ENCODE measurements at regions not wholly inside any gene's neighbourhood (a gene's known extent, or its start where the extent isn't known, plus 50 kb on each side); places are given as distances from the start of the nearest gene placed in this dataset.

DNA sequence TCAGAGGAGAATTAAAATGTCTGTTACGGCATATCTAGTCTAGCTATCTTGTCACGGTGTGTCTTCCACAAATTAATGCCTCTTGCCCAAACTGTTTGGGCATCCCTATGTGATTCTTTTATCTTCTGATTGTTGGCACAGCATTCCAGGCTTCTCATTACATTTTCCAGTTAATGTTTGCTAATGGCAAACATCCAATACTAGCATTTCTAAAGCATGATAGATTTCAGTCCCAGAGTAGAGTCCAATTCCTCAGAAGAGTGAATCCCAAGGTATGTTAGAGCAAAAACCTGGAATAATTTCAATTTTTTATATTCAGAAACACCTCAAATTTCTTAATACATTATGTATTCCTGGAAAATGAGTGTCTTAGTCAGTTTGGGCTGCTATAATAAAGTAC lies 684.5 kb upstream of the SLITRK1 start:
- no peaks in the 10 kb centered on the region for H3K36me3 ChIP-seq (ENCODE audit: control insufficient read depth, insufficient read depth, low read length)
- WGBS (ENCODE audit: insufficient coverage, insufficient read length), result no CpG with 5 or more reads among the region's 2 CpGs
- no peaks in the 10 kb centered on the region for H3K27me3 ChIP-seq (ENCODE audit: control insufficient read depth, insufficient read depth, low read length)
- no peaks in the 10 kb centered on the region for H3K9me3 ChIP-seq (ENCODE audit: control insufficient read depth, insufficient read depth, low read length)
- no peak overlapping the region for H3K27ac ChIP-seq (ENCODE audit: low read length)
- no peaks in the 10 kb centered on the region for H3K4me1 ChIP-seq (ENCODE audit: control insufficient read depth, insufficient read depth, low read length)
- DNase-seq (ENCODE audit: low read depth, low spot score), result no peak
- H3K4me3 ChIP-seq (ENCODE audit: low read length), result no peak overlapping the region

DNA sequence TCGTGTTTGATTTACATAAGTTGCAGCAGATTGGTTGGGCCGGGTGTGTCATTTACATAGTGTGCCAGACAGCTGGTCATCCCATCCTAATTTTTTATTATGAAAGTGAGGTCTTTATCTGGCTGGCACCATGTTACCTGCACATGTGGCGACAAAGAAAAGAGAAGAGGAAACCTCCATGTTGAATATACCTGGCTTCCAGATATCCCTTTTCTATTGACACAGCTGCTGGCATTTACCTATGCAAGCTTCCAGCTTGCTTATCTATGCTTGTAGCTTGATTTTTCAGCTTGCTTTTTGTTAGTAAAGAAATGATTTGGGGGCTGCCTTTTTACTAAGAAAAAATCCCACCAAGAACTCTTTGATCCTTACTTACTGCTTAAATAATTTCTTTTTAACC lies 681.3 kb upstream of the SLITRK1 start:
- no peaks in the 10 kb centered on the region for H3K4me1 ChIP-seq (ENCODE audit: control insufficient read depth, insufficient read depth, low read length)
- no CpG with 5 or more reads among the region's 3 CpGs for WGBS (ENCODE audit: insufficient coverage, insufficient read length)
- H3K27me3 ChIP-seq (ENCODE audit: control insufficient read depth, insufficient read depth, low read length), result no peaks in the 10 kb centered on the region
- no peaks in the 10 kb centered on the region; the same call in 1 of the 2 replicates for H3K9me3 ChIP-seq (ENCODE audit: control insufficient read depth, insufficient read depth, low read length)
- no peak for DNase-seq (ENCODE audit: low read depth, low spot score)
- H3K36me3 ChIP-seq (ENCODE audit: control insufficient read depth, insufficient read depth, low read length), result no peaks in the 10 kb centered on the region
- no peak overlapping the region for H3K4me3 ChIP-seq (ENCODE audit: low read length)
- H3K27ac ChIP-seq (ENCODE audit: low read length), result no peak overlapping the region

DNA sequence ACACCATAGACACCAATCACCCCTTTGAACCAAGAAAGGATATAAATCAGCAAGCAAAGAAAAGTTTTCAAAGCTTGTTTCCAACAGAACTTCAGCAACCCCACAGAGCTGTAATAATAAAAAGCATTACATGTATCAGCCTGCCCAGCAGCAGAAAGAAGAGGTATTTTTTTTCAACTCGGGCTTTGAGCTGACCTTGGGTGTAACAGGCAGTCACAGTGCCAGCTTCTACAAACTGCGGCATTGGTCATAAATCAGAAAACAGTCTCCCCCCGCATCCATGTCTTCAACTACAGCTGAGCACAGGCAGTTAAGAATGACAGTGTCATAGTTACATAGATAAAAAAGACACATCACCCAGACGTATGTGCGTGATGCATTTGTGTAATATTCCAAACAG lies 671.0 kb upstream of the SLITRK1 start:
- Histone ChIP-seq H3K9me3 (ENCODE audit: control insufficient read depth, insufficient read depth, low read length) (no peaks in the 10 kb centered on the region), H3K4me3 (ENCODE audit: low read length) (no peak overlapping the region), H3K27ac (ENCODE audit: low read length) (no peak overlapping the region), H3K36me3 (ENCODE audit: control insufficient read depth, insufficient read depth, low read length) (no peaks in the 10 kb centered on the region), H3K4me1 (ENCODE audit: control insufficient read depth, insufficient read depth, low read length) (no peaks in the 10 kb centered on the region), H3K27me3 (ENCODE audit: control insufficient read depth, insufficient read depth, low read length) (no peaks in the 10 kb centered on the region)
- no CpG with 5 or more reads among the region's 5 CpGs for WGBS (ENCODE audit: insufficient coverage, insufficient read length)
- no peak for DNase-seq (ENCODE audit: low read depth, low spot score)

DNA sequence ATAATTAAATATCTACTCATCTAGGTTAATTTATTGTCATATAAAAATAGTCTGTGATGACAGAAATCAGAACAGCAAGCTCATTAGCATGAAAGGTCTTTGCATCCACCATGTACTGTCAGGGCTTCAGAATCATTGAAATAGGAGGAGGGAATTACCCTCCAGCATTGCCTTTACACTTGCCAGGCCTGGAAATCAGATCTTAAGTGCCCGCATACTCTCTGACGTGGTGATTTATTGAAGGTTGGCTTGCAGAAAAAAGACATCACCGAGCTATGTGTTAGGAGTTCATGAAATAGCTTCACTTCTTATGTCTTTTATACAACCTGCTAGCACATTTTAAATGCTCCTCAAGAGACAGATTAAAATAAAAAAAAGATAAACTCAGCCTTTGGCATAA lies 661.7 kb upstream of the SLITRK1 start:
- H3K27ac ChIP-seq (ENCODE audit: low read length), result no peak overlapping the region
- no peak overlapping the region for H3K4me3 ChIP-seq (ENCODE audit: low read length)
- H3K36me3 ChIP-seq (ENCODE audit: control insufficient read depth, insufficient read depth, low read length), result no peaks in the 10 kb centered on the region
- DNase-seq (ENCODE audit: low read depth, low spot score), result no peak
- H3K27me3 ChIP-seq (ENCODE audit: control insufficient read depth, insufficient read depth, low read length), result no peaks in the 10 kb centered on the region
- WGBS (ENCODE audit: insufficient coverage, insufficient read length), result no CpG with 5 or more reads among the region's 3 CpGs
- H3K9me3 ChIP-seq (ENCODE audit: control insufficient read depth, insufficient read depth, low read length), result no peaks in the 10 kb centered on the region
- H3K4me1 ChIP-seq (ENCODE audit: control insufficient read depth, insufficient read depth, low read length), result no peaks in the 10 kb centered on the region

DNA sequence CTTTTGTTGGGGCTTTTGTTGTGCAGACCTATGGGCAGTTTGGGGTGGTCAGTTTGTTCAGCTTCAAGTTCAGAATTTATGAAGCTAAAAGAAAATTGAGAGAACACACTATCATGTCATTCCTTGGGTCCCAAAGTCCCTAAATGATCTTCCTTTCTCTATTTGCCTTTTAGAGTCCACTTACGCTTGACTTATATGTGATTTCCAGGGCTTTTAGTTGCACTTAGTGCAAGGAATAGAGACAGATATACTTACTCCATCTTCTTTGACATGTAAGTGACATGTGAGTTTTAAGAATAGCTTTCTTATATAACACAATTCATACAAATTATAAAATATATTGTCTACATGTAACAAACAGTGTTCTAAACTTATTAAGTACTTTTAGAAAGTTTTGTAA lies 660.1 kb upstream of the SLITRK1 start:
- DNase-seq (ENCODE audit: low read depth, low spot score), result no peak
- no peaks in the 10 kb centered on the region for H3K36me3 ChIP-seq (ENCODE audit: control insufficient read depth, insufficient read depth, low read length)
- no CpG with 5 or more reads among the region's 1 CpG for WGBS (ENCODE audit: insufficient coverage, insufficient read length)
- no peaks in the 10 kb centered on the region for H3K9me3 ChIP-seq (ENCODE audit: control insufficient read depth, insufficient read depth, low read length)
- H3K4me1 ChIP-seq (ENCODE audit: control insufficient read depth, insufficient read depth, low read length), result no peaks in the 10 kb centered on the region
- H3K27me3 ChIP-seq (ENCODE audit: control insufficient read depth, insufficient read depth, low read length), result no peaks in the 10 kb centered on the region
- no peak overlapping the region for H3K27ac ChIP-seq (ENCODE audit: low read length)
- H3K4me3 ChIP-seq (ENCODE audit: low read length), result no peak overlapping the region

DNA sequence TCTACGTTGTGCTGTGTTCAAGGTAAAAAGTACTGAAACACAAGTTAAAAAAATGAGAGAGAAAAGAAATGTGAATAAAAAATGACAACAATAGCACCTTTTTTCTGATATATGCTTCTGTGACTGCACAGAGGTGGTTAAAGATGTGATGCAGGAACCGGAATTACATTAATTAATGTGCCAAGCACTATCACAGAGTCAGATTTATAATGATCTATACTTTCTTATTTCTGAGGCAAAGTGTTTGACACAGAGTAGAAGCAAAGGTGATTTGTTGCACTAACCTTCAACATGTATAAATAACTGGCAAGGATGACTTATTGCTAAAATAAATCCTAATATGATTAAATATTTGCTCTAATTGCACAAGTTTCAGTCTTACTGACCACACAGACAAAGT lies 654.6 kb upstream of the SLITRK1 start:
- no CpG with 5 or more reads among the region's 2 CpGs for WGBS (ENCODE audit: insufficient coverage, insufficient read length)
- Histone ChIP-seq H3K36me3 (ENCODE audit: control insufficient read depth, insufficient read depth, low read length) (no peaks in the 10 kb centered on the region), H3K9me3 (ENCODE audit: control insufficient read depth, insufficient read depth, low read length) (no peaks in the 10 kb centered on the region), H3K27me3 (ENCODE audit: control insufficient read depth, insufficient read depth, low read length) (no peaks in the 10 kb centered on the region), H3K27ac (ENCODE audit: low read length) (no peak overlapping the region), H3K4me1 (ENCODE audit: control insufficient read depth, insufficient read depth, low read length) (no peaks in the 10 kb centered on the region), H3K4me3 (ENCODE audit: low read length) (no peak overlapping the region)
- no peak for DNase-seq (ENCODE audit: low read depth, low spot score)

DNA sequence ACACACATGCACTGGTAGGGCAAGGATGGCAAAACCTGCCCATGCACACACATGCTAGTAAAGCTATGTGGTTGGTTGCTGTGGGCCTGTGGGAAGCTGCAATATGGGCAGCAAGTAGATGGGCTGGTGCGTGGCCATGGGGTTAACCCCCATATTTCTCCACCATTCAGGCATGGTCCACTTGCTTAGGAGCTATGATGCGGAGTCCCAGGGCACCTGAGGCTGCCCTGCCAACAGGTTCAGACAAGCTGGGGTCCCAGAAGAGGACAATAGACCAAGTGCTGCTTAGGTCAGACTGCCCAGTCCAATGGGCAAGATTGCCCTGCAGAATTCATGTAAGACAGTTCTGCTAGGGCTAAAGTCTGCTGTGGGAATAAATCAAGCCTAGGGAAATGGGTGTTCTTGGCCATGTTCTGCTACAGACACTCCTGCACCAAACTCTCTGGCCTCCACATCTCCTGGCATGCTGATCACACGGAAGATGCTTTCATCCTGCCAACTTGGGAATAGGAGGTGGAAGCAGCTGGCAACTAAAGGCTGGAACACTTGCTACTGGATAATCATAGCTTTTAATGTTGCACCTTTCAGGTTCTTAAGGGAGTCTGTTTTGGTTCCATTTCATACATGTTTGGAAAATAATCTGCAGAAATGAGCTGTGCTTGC lies 646.3 kb upstream of the SLITRK1 start:
- H3K4me3 ChIP-seq (ENCODE audit: low read length), result no peak overlapping the region
- H3K27ac ChIP-seq (ENCODE audit: low read length), result no peak overlapping the region
- H3K36me3 ChIP-seq (ENCODE audit: control insufficient read depth, insufficient read depth, low read length), result no peaks in the 10 kb centered on the region
- H3K4me1 ChIP-seq (ENCODE audit: control insufficient read depth, insufficient read depth, low read length), result no peaks in the 10 kb centered on the region
- DNase-seq (ENCODE audit: low read depth, low spot score), result no peak
- H3K27me3 ChIP-seq (ENCODE audit: control insufficient read depth, insufficient read depth, low read length), result no peaks in the 10 kb centered on the region
- no CpG with 5 or more reads among the region's 3 CpGs for WGBS (ENCODE audit: insufficient coverage, insufficient read length)
- no peaks in the 10 kb centered on the region for H3K9me3 ChIP-seq (ENCODE audit: control insufficient read depth, insufficient read depth, low read length)

DNA sequence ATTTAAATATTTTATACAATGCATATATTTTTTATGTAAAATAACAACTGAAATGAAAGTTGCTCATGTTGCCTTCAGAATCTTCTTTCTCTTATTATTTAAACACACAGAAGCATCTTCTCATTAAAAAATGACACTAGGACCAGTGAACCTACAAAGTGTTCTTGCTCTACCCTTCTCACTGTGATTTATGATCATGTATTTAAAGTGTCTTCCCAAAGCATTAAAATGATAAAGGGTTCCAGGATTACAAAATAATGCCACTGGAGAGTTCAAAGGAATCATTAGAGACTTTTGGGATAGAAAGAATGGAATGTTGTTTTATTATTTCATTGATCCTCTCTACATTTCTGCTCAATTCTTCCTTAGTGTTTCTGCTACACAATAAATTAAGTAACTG lies 643.6 kb upstream of the SLITRK1 start:
- Histone ChIP-seq H3K27me3 (ENCODE audit: control insufficient read depth, insufficient read depth, low read length) (no peaks in the 10 kb centered on the region), H3K4me3 (ENCODE audit: low read length) (no peak overlapping the region), H3K27ac (ENCODE audit: low read length) (no peak overlapping the region), H3K9me3 (ENCODE audit: control insufficient read depth, insufficient read depth, low read length) (no peaks in the 10 kb centered on the region), H3K4me1 (ENCODE audit: control insufficient read depth, insufficient read depth, low read length) (no peaks in the 10 kb centered on the region), H3K36me3 (ENCODE audit: control insufficient read depth, insufficient read depth, low read length) (no peaks in the 10 kb centered on the region)
- no peak for DNase-seq (ENCODE audit: low read depth, low spot score)

DNA sequence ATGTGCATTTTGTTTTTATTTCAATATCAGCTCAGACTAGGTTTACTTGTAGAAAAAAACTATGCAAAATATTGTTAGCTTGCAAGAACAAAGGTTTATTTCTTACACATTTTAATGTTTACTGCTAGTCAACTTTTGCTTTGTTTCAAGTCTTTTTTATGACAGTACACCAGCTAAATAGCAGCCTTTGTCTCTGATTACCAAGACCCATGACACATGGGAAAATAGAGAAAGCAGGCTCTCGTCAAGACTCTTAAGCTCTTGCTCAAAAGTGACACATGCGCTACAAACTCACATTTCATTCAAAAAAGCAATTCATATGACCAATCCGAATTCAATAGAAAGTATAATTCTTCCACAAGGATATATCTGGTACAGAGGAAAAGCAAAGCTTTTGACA lies 642.3 kb upstream of the SLITRK1 start:
- DNase-seq (ENCODE audit: low read depth, low spot score), result no peak
- no peaks in the 10 kb centered on the region for H3K36me3 ChIP-seq (ENCODE audit: control insufficient read depth, insufficient read depth, low read length)
- no CpG with 5 or more reads among the region's 3 CpGs for WGBS (ENCODE audit: insufficient coverage, insufficient read length)

DNA sequence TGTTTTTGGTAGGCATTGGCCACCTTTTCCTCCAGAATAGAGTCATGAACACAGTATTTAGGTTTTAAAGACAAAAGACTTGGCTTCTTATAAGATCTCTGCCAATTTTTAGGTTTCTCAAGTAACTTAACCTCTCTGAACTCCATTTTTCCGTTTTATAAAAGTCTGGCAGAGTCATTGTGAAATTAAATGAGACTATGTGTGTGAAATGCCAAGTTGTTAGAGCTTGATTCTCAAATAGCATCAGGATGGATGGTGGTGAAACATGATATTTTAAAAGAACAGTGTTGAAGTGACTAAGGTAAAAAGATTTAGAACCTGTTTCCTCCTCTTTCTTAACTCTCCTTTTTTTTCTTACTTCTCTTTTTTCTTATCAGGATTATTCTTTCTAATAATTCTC lies 617.7 kb upstream of the SLITRK1 start:
- no peak for DNase-seq (ENCODE audit: low read depth, low spot score)
- Histone ChIP-seq H3K9me3 (ENCODE audit: control insufficient read depth, insufficient read depth, low read length) (no peaks in the 10 kb centered on the region), H3K4me1 (ENCODE audit: control insufficient read depth, insufficient read depth, low read length) (no peaks in the 10 kb centered on the region), H3K27ac (ENCODE audit: low read length) (no peak overlapping the region), H3K4me3 (ENCODE audit: low read length) (no peak overlapping the region), H3K36me3 (ENCODE audit: control insufficient read depth, insufficient read depth, low read length) (no peaks in the 10 kb centered on the region), H3K27me3 (ENCODE audit: control insufficient read depth, insufficient read depth, low read length) (no peaks in the 10 kb centered on the region)
- WGBS (ENCODE audit: insufficient coverage, insufficient read length), result no CpG with 5 or more reads among the region's 1 CpG

More for the DNA sequence above, 642.3 kb upstream of the SLITRK1 start:
- H3K4me3 ChIP-seq (ENCODE audit: low read length), result no peak overlapping the region
- no peaks in the 10 kb centered on the region for H3K9me3 ChIP-seq (ENCODE audit: control insufficient read depth, insufficient read depth, low read length)
- no peak overlapping the region for H3K27ac ChIP-seq (ENCODE audit: low read length)
- H3K27me3 ChIP-seq (ENCODE audit: control insufficient read depth, insufficient read depth, low read length), result no peaks in the 10 kb centered on the region
- H3K4me1 ChIP-seq (ENCODE audit: control insufficient read depth, insufficient read depth, low read length), result no peaks in the 10 kb centered on the region

DNA sequence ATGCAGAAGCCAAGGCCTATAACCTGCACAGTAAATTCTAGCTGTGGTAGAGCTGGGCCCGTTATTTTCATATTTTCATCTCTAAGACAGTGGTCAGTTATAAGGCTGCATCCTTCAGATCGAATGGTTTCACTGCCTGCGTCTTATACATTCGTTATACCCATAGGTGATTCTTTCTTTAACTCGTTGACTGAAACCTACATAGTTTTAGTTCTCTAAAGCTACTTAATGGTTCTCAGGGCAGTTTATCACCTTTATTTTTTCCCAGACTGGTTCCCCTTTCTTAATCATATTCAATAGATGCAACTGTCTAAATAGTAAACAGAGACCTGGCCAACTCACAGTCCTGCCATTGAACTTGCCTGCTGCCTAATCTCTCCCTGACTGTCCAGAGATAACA lies 615.3 kb upstream of the SLITRK1 start:
- H3K27ac ChIP-seq (ENCODE audit: low read length), result no peak overlapping the region
- no peak overlapping the region for H3K4me3 ChIP-seq (ENCODE audit: low read length)
- no CpG with 5 or more reads among the region's 5 CpGs for WGBS (ENCODE audit: insufficient coverage, insufficient read length)
- H3K27me3 ChIP-seq (ENCODE audit: control insufficient read depth, insufficient read depth, low read length), result no peaks in the 10 kb centered on the region
- no peak for DNase-seq (ENCODE audit: low read depth, low spot score)
- H3K9me3 ChIP-seq (ENCODE audit: control insufficient read depth, insufficient read depth, low read length), result no peaks in the 10 kb centered on the region
- H3K4me1 ChIP-seq (ENCODE audit: control insufficient read depth, insufficient read depth, low read length), result no peaks in the 10 kb centered on the region
- no peaks in the 10 kb centered on the region for H3K36me3 ChIP-seq (ENCODE audit: control insufficient read depth, insufficient read depth, low read length)

All from iPS DF 6.9 (cell line).